HepG2 (cell line): ENCODE measurements at regions not wholly inside any gene's neighbourhood (a gene's known extent, or its start where the extent isn't known, plus 50 kb on each side); places are given as distances from the start of the nearest gene placed in this dataset.

Experiments used
- ATAC-seq: fragments of 200-7000 bp; cut with Tn5 transposase; 3 replicates; pipeline ENCODE4 v1.9.1; 2020; ENCODE audit warnings: mild to moderate bottlenecking, moderate library complexity
- BruUV-seq: library from RNA; stranded (reverse); fragments of 400-500 nt; replicated peaks from 2 replicates; lab custom pipeline; 2021; lab: Mats Ljungman, UMichigan
- CTCF ChIA-PET: fragments of 300-600 bp; formaldehyde crosslinking; extraction: SDS; loops from one replicate; lab custom pipeline; 2021; ENCODE audit warnings: low total read pairs, inconsistent platforms, low intra/inter-chr PET ratio; lab: Yijun Ruan, JAX
- POLR2A ChIA-PET: fragments of 350-600 bp; sonication (Branson Sonifier 250); formaldehyde crosslinking; loops from one replicate; lab custom pipeline; 2020; ENCODE audit warnings: antibody characterized with exemption, inconsistent platforms; lab: Yijun Ruan, JAX
- DNase-seq: peaks from one replicate; pipeline ENCODE4 v3.0.0-alpha.2; 2015; ENCODE audit warnings: low spot score
- FAIRE-seq: peaks from 3 replicates; lab custom pipeline; 2011; peaks lifted over from hg19 to GRCh38; lab: Jason Lieb, UNC
- H2AFZ ChIP-seq: one replicate; pipeline ENCODE4 v1.6.1; 2011; ENCODE audit warnings: low read length, inconsistent platforms
- H3K27ac ChIP-seq: fragments of 300-600 bp; 3 replicates; pipeline ENCODE4 v1.8.0; 2011; ENCODE audit warnings: mixed run types, mild to moderate bottlenecking, mixed read lengths, low read length, inconsistent platforms; ENCODE audit not compliant: insufficient read depth; ENCODE audit errors: extremely low read length
- H3K27me3 ChIP-seq, 2 experiments: fragments of 200-600 bp in 1 of 2; 2 replicates in 1 of 2; 3 replicates in 1 of 2; pipeline versions ENCODE4 v1.6.0 to v1.8.0; 2011; ENCODE audit warnings: low read length in 2 of 2, mild to moderate bottlenecking in 2 of 2, moderate library complexity in 2 of 2, inconsistent platforms in 1 of 2; ENCODE audit not compliant: insufficient read depth in 2 of 2, control insufficient read depth in 1 of 2
- H3K36me3 ChIP-seq, 2 experiments: fragments of 200-600 bp in 1 of 2; replicated peaks in 1 of 2; 2 replicates in 1 of 2; 3 replicates in 1 of 2; pipeline versions ENCODE4 v1.5.1 to v1.8.0; 2011; ENCODE audit warnings: low read length in 2 of 2, inconsistent platforms in 1 of 2; ENCODE audit not compliant: insufficient read depth in 2 of 2, control insufficient read depth in 1 of 2
- H3K4me1 ChIP-seq: 2 replicates; pipeline ENCODE4 v1.5.1; 2012; ENCODE audit warnings: low read length, inconsistent platforms; ENCODE audit not compliant: insufficient read depth
- H3K4me2 ChIP-seq: 2 replicates; pipeline ENCODE4 v1.6.0; 2011; ENCODE audit warnings: low read depth, low read length, inconsistent platforms
- H3K4me3 ChIP-seq, 3 experiments: fragments of 200-600 bp in 1 of 3; sonication (generic), shearing (Covaris generic) in 1 of 3; replicated peaks in 1 of 3; 2 replicates each; pipeline ENCODE4 v1.5.1; 2011 to 2016; ENCODE audit warnings: low read length in 3 of 3, inconsistent platforms in 2 of 3, low read depth in 2 of 3, mild to moderate bottlenecking in 2 of 3, control low read depth in 1 of 3, mixed read lengths in 1 of 3; ENCODE audit not compliant: insufficient read depth in 1 of 3
- H3K79me2 ChIP-seq: one replicate; pipeline ENCODE4 v1.6.1; 2011; ENCODE audit warnings: low read length, inconsistent platforms; ENCODE audit not compliant: insufficient read depth
- H3K9ac ChIP-seq: 2 replicates; pipeline ENCODE4 v1.6.0; 2011; ENCODE audit warnings: mild to moderate bottlenecking, low read depth, low read length, inconsistent platforms; ENCODE audit not compliant: insufficient read depth
- H3K9me3 ChIP-seq: 2 replicates; pipeline ENCODE4 v1.5.1; 2012; ENCODE audit warnings: mild to moderate bottlenecking, low read length
- H4K20me1 ChIP-seq: 2 replicates; pipeline ENCODE4 v1.6.0; 2011; ENCODE audit warnings: inconsistent platforms, mild to moderate bottlenecking, low read length, moderate library complexity; ENCODE audit not compliant: insufficient read depth
- CEBPG ChIP-seq: IDR thresholded peaks from 2 replicates; pipeline ENCODE4 v1.6.1; 2016
- CHD2 ChIP-seq: IDR thresholded peaks from 2 replicates; pipeline ENCODE4 v1.6.1; 2011; ENCODE audit warnings: low read depth, low read length, improper control_type of control experiment
- CSRNP2 ChIP-seq: sonication (generic); formaldehyde crosslinking; conservative IDR thresholded peaks from 2 replicates; pipeline ENCODE4 v1.8.0; 2022; ENCODE audit warnings: low read depth, missing genetic modification reagents
- KLF16 ChIP-seq, 2 experiments: sonication (generic) in 1 of 2; formaldehyde crosslinking in 1 of 2; IDR thresholded peaks; 2 replicates each; pipeline versions ENCODE4 v1.6.1 to v1.8.0; 2016 to 2023; ENCODE audit warnings: missing genetic modification reagents in 2 of 2, missing compliant biosample characterization in 1 of 2
- MZF1 ChIP-seq: sonication (generic); formaldehyde crosslinking; IDR thresholded peaks from 2 replicates; pipeline ENCODE4 v1.8.1; 2023; ENCODE audit warnings: mild to moderate bottlenecking, missing genetic modification reagents, borderline replicate concordance
- NFYB ChIP-seq: sonication (generic); formaldehyde crosslinking; IDR thresholded peaks from 2 replicates; pipeline ENCODE4 v1.4.0; 2020; ENCODE audit warnings: missing genetic modification reagents
- ZNF3 ChIP-seq: IDR thresholded peaks from 2 replicates; pipeline ENCODE4 v1.7.0; 2017; ENCODE audit warnings: inconsistent platforms
- ZNF354B ChIP-seq: sonication (generic); formaldehyde crosslinking; IDR thresholded peaks from 2 replicates; pipeline ENCODE4 v1.8.0; 2022; ENCODE audit warnings: mild to moderate bottlenecking, missing genetic modification reagents
- ZNF615 ChIP-seq: sonication (generic); formaldehyde crosslinking; IDR thresholded peaks from 2 replicates; pipeline ENCODE4 v1.5.0; 2020; ENCODE audit warnings: mild to moderate bottlenecking, missing genetic modification reagents, borderline replicate concordance
- ZSCAN9 ChIP-seq: IDR thresholded peaks from 2 replicates; pipeline ENCODE4 v1.6.1; 2016; ENCODE audit warnings: borderline replicate concordance
- WGBS: methylation state at CpG from one replicate; pipeline ENCODE4 v1.1.6; 2017; ENCODE audit warnings: low lambda C conversion rate; 5-methylcytosine and 5-hydroxymethylcytosine counted together
- in situ Hi-C: cut with HindIII; loops from 2 replicates; pipeline ENCODE4 v1.10.0; 2017; ENCODE audit warnings: low pct_unique_long_range_greater_than_20kb; ENCODE audit not compliant: extremely low pct_ligation_motif_present
- intact Hi-C: fragments of 100-400 bp; cut with micrococcal nuclease; formaldehyde crosslinking; loops from one replicate; pipeline ENCODE4 v1.10.0; 2022; ENCODE audit not compliant: unreplicated experiment
- TF ChIP-seq, protein P1 (sequence below): sonication (generic); formaldehyde crosslinking; IDR thresholded peaks from one replicate; pipeline ENCODE4 v1.5.1; 2020; ENCODE audit warnings: mild to moderate bottlenecking, missing genetic modification reagents; ENCODE audit errors: not compliant biosample characterization
- TF ChIP-seq, protein P2 (sequence below): sonication (generic); formaldehyde crosslinking; IDR thresholded peaks from 2 replicates; pipeline ENCODE4 v1.5.1; 2020; ENCODE audit warnings: mild to moderate bottlenecking, moderate library complexity, missing genetic modification reagents
- TF ChIP-seq, protein P3 (sequence below): IDR thresholded peaks from 2 replicates; pipeline ENCODE4 v1.6.1; 2016; ENCODE audit warnings: missing compliant biosample characterization, missing genetic modification reagents, borderline replicate concordance

DNA sequence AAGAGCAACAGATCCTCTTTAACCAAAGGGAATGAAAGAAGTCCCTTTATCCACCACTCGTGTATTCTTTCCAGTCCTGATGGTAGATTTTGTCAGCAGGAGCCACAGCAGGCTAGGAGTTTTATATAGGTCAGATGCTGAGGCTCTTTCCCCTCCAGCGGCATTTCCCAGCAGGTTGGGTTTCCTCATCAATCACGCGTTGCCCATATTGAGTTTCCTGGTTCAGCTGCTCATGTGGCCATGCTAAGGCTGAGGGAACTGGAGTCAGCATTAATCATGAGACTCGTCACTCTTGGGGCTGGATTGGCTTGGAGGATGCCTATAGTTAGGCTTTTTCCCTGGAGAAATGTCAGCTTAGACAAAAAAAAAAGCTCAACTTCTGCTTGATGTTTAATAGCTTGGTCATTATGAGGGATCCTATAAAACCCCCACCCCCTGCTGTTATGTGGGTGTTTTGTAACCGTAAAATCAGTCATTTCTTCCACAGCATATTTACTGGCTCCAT lies 193.4 kb upstream of the GAS1 start:
- no peak overlapping the region for H3K27ac ChIP-seq
- CTCF ChIA-PET = no interaction called here
- H3K9ac ChIP-seq = no peak overlapping the region
- H3K79me2 ChIP-seq = no peaks in the 10 kb centered on the region
- no peak overlapping the region for H3K4me2 ChIP-seq
- H3K27me3 ChIP-seq = peaks cover 0 to 17% of the 10 kb centered on the region in 2 experiments; a peak in 3 of 5 replicates
- H2AFZ ChIP-seq = no peak overlapping the region
- BruUV-seq = no TSS peak
- ATAC-seq (no peak), FAIRE-seq (no peak), DNase-seq (no peak)
- H4K20me1 ChIP-seq = no peaks in the 10 kb centered on the region
- H3K9me3 ChIP-seq = no peaks in the 10 kb centered on the region
- H3K36me3 ChIP-seq = no peaks in the 10 kb centered on the region
- no peaks in the 10 kb centered on the region for H3K4me1 ChIP-seq
- WGBS = 11% methylated on average over 6 of the region's 6 CpGs
- in situ Hi-C loops (no loop called here), intact Hi-C loops (no loop called here)
- no peak overlapping the region for H3K4me3 ChIP-seq
- POLR2A ChIA-PET = no interaction called here
- TF ChIP-seq NFYB = no peak
- no peak for TF ChIP-seq CEBPG (CRISPR knock-in tag)
- TF ChIP-seq, protein P1, sequence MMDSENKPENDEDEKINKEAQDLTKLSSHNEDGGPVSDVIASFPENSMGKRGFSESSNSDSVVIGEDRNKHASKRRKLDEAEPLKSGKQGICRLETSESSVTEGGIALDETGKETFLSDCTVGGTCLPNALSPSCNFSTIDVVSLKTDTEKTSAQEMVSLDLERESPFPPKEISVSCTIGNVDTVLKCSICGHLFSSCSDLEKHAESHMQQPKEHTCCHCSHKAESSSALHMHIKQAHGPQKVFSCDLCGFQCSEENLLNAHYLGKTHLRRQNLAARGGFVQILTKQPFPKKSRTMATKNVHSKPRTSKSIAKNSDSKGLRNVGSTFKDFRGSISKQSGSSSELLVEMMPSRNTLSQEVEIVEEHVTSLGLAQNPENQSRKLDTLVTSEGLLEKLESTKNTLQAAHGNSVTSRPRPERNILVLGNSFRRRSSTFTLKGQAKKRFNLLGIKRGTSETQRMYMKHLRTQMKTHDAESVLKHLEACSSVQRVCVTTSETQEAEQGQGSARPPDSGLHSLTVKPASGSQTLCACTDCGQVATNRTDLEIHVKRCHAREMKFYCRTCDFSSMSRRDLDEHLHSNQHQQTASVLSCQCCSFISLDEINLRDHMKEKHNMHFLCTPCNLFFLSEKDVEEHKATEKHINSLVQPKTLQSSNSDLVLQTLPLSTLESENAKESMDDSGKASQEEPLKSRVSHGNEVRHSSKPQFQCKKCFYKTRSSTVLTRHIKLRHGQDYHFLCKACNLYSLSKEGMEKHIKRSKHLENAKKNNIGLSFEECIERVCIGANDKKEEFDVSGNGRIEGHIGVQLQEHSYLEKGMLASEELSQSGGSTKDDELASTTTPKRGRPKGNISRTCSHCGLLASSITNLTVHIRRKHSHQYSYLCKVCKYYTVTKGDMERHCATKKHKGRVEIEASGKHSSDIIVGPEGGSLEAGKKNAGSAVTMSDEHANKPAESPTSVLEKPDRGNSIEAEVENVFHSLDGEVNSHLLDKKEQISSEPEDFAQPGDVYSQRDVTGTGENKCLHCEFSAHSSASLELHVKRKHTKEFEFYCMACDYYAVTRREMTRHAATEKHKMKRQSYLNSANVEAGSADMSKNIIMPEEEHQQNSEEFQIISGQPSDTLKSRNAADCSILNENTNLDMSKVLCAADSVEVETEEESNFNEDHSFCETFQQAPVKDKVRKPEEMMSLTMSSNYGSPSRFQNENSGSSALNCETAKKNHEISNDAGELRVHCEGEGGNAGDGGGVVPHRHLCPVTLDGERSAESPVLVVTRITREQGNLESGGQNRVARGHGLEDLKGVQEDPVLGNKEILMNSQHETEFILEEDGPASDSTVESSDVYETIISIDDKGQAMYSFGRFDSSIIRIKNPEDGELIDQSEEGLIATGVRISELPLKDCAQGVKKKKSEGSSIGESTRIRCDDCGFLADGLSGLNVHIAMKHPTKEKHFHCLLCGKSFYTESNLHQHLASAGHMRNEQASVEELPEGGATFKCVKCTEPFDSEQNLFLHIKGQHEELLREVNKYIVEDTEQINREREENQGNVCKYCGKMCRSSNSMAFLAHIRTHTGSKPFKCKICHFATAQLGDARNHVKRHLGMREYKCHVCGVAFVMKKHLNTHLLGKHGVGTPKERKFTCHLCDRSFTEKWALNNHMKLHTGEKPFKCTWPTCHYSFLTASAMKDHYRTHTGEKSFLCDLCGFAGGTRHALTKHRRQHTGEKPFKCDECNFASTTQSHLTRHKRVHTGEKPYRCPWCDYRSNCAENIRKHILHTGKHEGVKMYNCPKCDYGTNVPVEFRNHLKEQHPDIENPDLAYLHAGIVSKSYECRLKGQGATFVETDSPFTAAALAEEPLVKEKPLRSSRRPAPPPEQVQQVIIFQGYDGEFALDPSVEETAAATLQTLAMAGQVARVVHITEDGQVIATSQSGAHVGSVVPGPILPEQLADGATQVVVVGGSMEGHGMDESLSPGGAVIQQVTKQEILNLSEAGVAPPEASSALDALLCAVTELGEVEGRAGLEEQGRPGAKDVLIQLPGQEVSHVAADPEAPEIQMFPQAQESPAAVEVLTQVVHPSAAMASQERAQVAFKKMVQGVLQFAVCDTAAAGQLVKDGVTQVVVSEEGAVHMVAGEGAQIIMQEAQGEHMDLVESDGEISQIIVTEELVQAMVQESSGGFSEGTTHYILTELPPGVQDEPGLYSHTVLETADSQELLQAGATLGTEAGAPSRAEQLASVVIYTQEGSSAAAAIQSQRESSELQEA = no peak
- no peak for TF ChIP-seq MZF1 (CRISPR knock-in tag)
- TF ChIP-seq, protein P2, sequence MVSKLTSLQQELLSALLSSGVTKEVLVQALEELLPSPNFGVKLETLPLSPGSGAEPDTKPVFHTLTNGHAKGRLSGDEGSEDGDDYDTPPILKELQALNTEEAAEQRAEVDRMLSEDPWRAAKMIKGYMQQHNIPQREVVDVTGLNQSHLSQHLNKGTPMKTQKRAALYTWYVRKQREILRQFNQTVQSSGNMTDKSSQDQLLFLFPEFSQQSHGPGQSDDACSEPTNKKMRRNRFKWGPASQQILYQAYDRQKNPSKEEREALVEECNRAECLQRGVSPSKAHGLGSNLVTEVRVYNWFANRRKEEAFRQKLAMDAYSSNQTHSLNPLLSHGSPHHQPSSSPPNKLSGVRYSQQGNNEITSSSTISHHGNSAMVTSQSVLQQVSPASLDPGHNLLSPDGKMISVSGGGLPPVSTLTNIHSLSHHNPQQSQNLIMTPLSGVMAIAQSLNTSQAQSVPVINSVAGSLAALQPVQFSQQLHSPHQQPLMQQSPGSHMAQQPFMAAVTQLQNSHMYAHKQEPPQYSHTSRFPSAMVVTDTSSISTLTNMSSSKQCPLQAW (CRISPR knock-in tag) = no peak
- no peak for TF ChIP-seq ZNF615
- TF ChIP-seq ZNF3 = no peak
- no peak for TF ChIP-seq ZSCAN9 (CRISPR knock-in tag)
- no peak for TF ChIP-seq CSRNP2 (CRISPR knock-in tag)
- TF ChIP-seq, protein P3, sequence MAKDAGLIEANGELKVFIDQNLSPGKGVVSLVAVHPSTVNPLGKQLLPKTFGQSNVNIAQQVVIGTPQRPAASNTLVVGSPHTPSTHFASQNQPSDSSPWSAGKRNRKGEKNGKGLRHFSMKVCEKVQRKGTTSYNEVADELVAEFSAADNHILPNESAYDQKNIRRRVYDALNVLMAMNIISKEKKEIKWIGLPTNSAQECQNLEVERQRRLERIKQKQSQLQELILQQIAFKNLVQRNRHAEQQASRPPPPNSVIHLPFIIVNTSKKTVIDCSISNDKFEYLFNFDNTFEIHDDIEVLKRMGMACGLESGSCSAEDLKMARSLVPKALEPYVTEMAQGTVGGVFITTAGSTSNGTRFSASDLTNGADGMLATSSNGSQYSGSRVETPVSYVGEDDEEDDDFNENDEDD (CRISPR knock-in tag) = no peak
- no peak for TF ChIP-seq ZNF354B (CRISPR knock-in tag)
- no peak for TF ChIP-seq KLF16 (CRISPR knock-in tag; IDR thresholded peaks at IDR 0.05)
- no peak for TF ChIP-seq CHD2
